GM18907 (cell line): ENCODE measurements at regions not wholly inside any gene's neighbourhood (a gene's known extent, or its start where the extent isn't known, plus 50 kb on each side); places are given as distances from the start of the nearest gene placed in this dataset.
"Not testable (repeated sequence)": the region's sequence is repeated elsewhere in the genome, so short reads cannot be mapped to it uniquely, and the experiment has no call there.

Experiments used
- ATAC-seq: cut with Tn5 transposase; IDR thresholded peaks from one replicate; pipeline ENCODE4 v1.9.1; 2021; ENCODE audit warnings: mild to moderate bottlenecking, moderate library complexity; ENCODE audit not compliant: unreplicated experiment

GRCh38 chr1:157369808-157370521 lies 182.3 kb downstream of the FCRL5 start:
- no peak for ATAC-seq

GRCh38 chr1:157368941-157369340 lies 183.4 kb downstream of the FCRL5 start:
- not testable (repeated sequence) for ATAC-seq

- no peak for ATAC-seq
Measured at GRCh38 chr1:157368363-157368762, 184.0 kb downstream of the FCRL5 start.

GRCh38 chr1:157367870-157368269 lies 184.4 kb downstream of the FCRL5 start:
- no peak for ATAC-seq

- ATAC-seq: no peak
Measured at GRCh38 chr1:157367091-157367739, 185.1 kb downstream of the FCRL5 start.

- no peak for ATAC-seq
Measured at GRCh38 chr1:157364612-157365011, 187.7 kb downstream of the FCRL5 start.

- no peak for ATAC-seq
Measured at GRCh38 chr1:157363660-157364140, 188.6 kb downstream of the FCRL5 start.

GRCh38 chr1:157360023-157360390 lies 192.3 kb downstream of the FCRL5 start:
- ATAC-seq: no peak

GRCh38 chr1:157359314-157360022 lies 192.8 kb downstream of the FCRL5 start:
- ATAC-seq: no peak

GRCh38 chr1:157357111-157357510 lies 195.2 kb downstream of the FCRL5 start:
- no peak for ATAC-seq

- ATAC-seq: no peak
Measured at GRCh38 chr1:157356601-157357000, 195.7 kb downstream of the FCRL5 start.

- no peak for ATAC-seq
Measured at GRCh38 chr1:157353546-157353945, 198.8 kb downstream of the FCRL5 start.

- ATAC-seq: no peak
Measured at GRCh38 chr1:157352817-157353408, 199.4 kb downstream of the FCRL5 start.

- ATAC-seq: no peak
Measured at GRCh38 chr1:157352216-157352615, 200.1 kb downstream of the FCRL5 start.

GRCh38 chr1:157351800-157352199 lies 200.5 kb downstream of the FCRL5 start:
- not testable (repeated sequence) for ATAC-seq

GRCh38 chr1:157348538-157349480 lies 203.5 kb downstream of the FCRL5 start:
- no peak for ATAC-seq

- ATAC-seq: no peak
Measured at GRCh38 chr1:157347506-157347905, 204.8 kb downstream of the FCRL5 start.

GRCh38 chr1:157337785-157338184 lies 199.6 kb upstream of the ETV3 start:
- ATAC-seq: not testable (repeated sequence)

- no peak for ATAC-seq
Measured at GRCh38 chr1:157335056-157335455, 196.9 kb upstream of the ETV3 start.

GRCh38 chr1:157334041-157334440 lies 195.8 kb upstream of the ETV3 start:
- no peak for ATAC-seq
